Frontal cortex (tissue), 3 donors: ENCODE measurements at regions not wholly inside any gene's neighbourhood (a gene's known extent, or its start where the extent isn't known, plus 50 kb on each side); places are given as distances from the start of the nearest gene placed in this dataset.

Experiments
- DNase-seq, 2 donors: peaks; one replicate each; pipeline ENCODE4 v3.0.0; 2012; ENCODE audit warnings: low spot score in 2 of 2
- FAIRE-seq: peaks from 2 replicates; lab custom pipeline; 2012; peaks lifted over from hg19 to GRCh38; lab: Jason Lieb, UNC
- donor health status: control.
- donor health status: control.
- donor health status: control.

GRCh38 chr15:56868170-56868569, 50.3 kb upstream of the TCF12 start:
- FAIRE-seq (no peak), DNase-seq (no peak)

GRCh38 chr15:56866803-56867202, 51.6 kb upstream of the TCF12 start:
- FAIRE-seq (no peak), DNase-seq (no peak)

- DNase-seq = no peak
- no peak for FAIRE-seq
Observed at GRCh38 chr15:56857828-56858227, 60.6 kb upstream of the TCF12 start.

- DNase-seq (no peak), FAIRE-seq (no peak)
Observed at GRCh38 chr15:56856934-56857333, 61.5 kb upstream of the TCF12 start.

GRCh38 chr15:56844892-56845291, 73.6 kb upstream of the TCF12 start:
- DNase-seq (no peak), FAIRE-seq (no peak)

- no peak for DNase-seq
- no peak for FAIRE-seq
Observed at GRCh38 chr15:56844471-56844870, 74.0 kb upstream of the TCF12 start.

- FAIRE-seq (no peak), DNase-seq (no peak)
Observed at GRCh38 chr15:56839641-56840040, 78.8 kb upstream of the TCF12 start.

- FAIRE-seq = no peak
- DNase-seq = no peak
Observed at GRCh38 chr15:56839099-56839498, 79.3 kb upstream of the TCF12 start.

GRCh38 chr15:56838085-56838484, 80.4 kb upstream of the TCF12 start:
- FAIRE-seq (no peak), DNase-seq (no peak)

GRCh38 chr15:56837273-56837672, 81.2 kb upstream of the TCF12 start:
- FAIRE-seq (no peak), DNase-seq (no peak)

- no peak for DNase-seq
- FAIRE-seq = no peak
Observed at GRCh38 chr15:56835718-56836171, 82.7 kb upstream of the TCF12 start.

GRCh38 chr15:56832125-56832524, 86.3 kb upstream of the TCF12 start:
- peak in 1 of 2 donors; percentile 17 for DNase-seq
- FAIRE-seq = no peak

- no peak for DNase-seq
- no peak for FAIRE-seq
Observed at GRCh38 chr15:56831467-56832005, 86.9 kb upstream of the TCF12 start.

GRCh38 chr15:56824175-56824574, 90.9 kb upstream of the ZNF280D start:
- FAIRE-seq (no peak), DNase-seq (no peak)

- peak in 1 of 2 donors; percentile 22 for DNase-seq
- no peak for FAIRE-seq
Observed at GRCh38 chr15:56821721-56822425, 88.6 kb upstream of the ZNF280D start.

- no peak for FAIRE-seq
- DNase-seq = no peak
Observed at GRCh38 chr15:56820333-56820732, 87.0 kb upstream of the ZNF280D start.

GRCh38 chr15:56817321-56818080, 84.2 kb upstream of the ZNF280D start:
- FAIRE-seq (no peak), DNase-seq (no peak)

GRCh38 chr15:56816781-56817180, 83.5 kb upstream of the ZNF280D start:
- no peak for FAIRE-seq
- no peak for DNase-seq

GRCh38 chr15:56815247-56815646, 81.9 kb upstream of the ZNF280D start:
- no peak for FAIRE-seq
- no peak for DNase-seq

GRCh38 chr15:56814429-56814828, 81.1 kb upstream of the ZNF280D start:
- FAIRE-seq (no peak), DNase-seq (no peak)

- DNase-seq (no peak), FAIRE-seq (no peak)
Observed at GRCh38 chr15:56813995-56814394, 80.7 kb upstream of the ZNF280D start.
